ENCODE measurements at regions not wholly inside any gene's neighbourhood (a gene's known extent, or its start where the extent isn't known, plus 50 kb on each side); places are given as distances from the start of the nearest gene placed in this dataset.

DNA sequence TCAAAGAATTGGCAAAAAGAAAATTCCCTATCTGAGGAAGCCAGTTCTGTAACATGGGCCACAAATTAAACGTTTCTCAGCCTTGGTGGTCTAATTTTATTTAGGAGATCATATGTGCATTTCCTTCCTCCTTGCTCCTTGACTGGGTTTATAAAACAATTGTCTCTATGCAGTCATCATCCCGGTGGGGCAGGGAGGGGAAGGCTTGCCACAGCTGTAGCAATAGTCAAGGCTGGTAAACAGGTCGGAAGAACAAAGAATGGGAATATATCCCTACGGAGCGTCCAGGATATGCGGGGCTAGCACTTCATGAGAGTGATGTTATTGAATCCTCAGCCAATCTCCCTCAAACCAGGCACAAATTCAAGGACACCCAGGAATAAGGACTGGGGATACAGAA is 143.8 kb downstream of the RNF152 start:
- Histone ChIP-seq H3K56ac (ENCODE audit: insufficient read length, low read depth, low read length) (no peak overlapping the region), H4K5ac (ENCODE audit: insufficient read length, low read depth, low read length) (no peak overlapping the region), H3K9ac (ENCODE audit: extremely low read depth, insufficient read length, low read length) (no peak overlapping the region), H3T11ph (ENCODE audit: low read length) (no peak overlapping the region), H3K14ac (ENCODE audit: insufficient read depth, low read length) (no peak overlapping the region), H3K79me1 (ENCODE audit: insufficient read depth, low read depth, low read length, poor library complexity, severe bottlenecking) (no peaks in the 10 kb centered on the region), H3K4ac (ENCODE audit: low read depth, low read length) (no peak overlapping the region), H3K4me2 (ENCODE audit: insufficient read depth, insufficient read length, low read length) (no peak overlapping the region), H3K27ac (ENCODE audit: insufficient read length, low read depth, low read length) (no peak overlapping the region), H3K23me2 (ENCODE audit: insufficient read length, low read depth, low read length, poor library complexity, severe bottlenecking) (no peaks in the 10 kb centered on the region), H2AK5ac (ENCODE audit: insufficient read length, low read length) (no peak overlapping the region), H2BK12ac (ENCODE audit: insufficient read length, low read depth, low read length) (no peak overlapping the region), H3K18ac (ENCODE audit: insufficient read length, low read depth, low read length) (no peak overlapping the region), H3K4me1 (ENCODE audit: insufficient read depth, low read length) (peaks cover 2% of the 10 kb centered on the region; the same call in 1 of the 2 replicates), H2BK20ac (ENCODE audit: low read depth, low read length, poor library complexity, severe bottlenecking) (no peak overlapping the region), H2BK120ac (ENCODE audit: low read depth, low read length, poor library complexity, severe bottlenecking) (no peak overlapping the region), H2BK5ac (ENCODE audit: insufficient read length, low read length) (no peak overlapping the region), H2BK15ac (ENCODE audit: low read depth, low read length) (no peak overlapping the region), H4K8ac (replicated peaks; ENCODE audit: insufficient read length, low read depth, low read length) (no peak overlapping the region), H3K9me3 (ENCODE audit: control insufficient read depth, low read depth, low read length) (no peaks in the 10 kb centered on the region), H4K20me1 (ENCODE audit: control insufficient read depth, insufficient read depth, insufficient read length) (no peaks in the 10 kb centered on the region), H2AFZ (ENCODE audit: low read length) (no peak overlapping the region), H3K79me2 (ENCODE audit: insufficient read depth, low read length) (no peaks in the 10 kb centered on the region), H3K27me3 (ENCODE audit: insufficient read depth, low read length) (no peaks in the 10 kb centered on the region; the same call in 1 of the 2 replicates), H3K23ac (ENCODE audit: insufficient read length, low read depth, low read length) (no peak overlapping the region), H4K91ac (ENCODE audit: insufficient read length, low read depth, low read length) (no peak overlapping the region)
- peaks cover 10 to 17% of the 10 kb centered on the region in 2 experiments for H3K4me1 Mint-ChIP-seq
- H3K36me3 Mint-ChIP-seq (ENCODE audit: insufficient read depth in 1 of 3, low read depth in 3 of 3): no peaks in the 10 kb centered on the region
- TF ChIP-seq, protein P1, sequence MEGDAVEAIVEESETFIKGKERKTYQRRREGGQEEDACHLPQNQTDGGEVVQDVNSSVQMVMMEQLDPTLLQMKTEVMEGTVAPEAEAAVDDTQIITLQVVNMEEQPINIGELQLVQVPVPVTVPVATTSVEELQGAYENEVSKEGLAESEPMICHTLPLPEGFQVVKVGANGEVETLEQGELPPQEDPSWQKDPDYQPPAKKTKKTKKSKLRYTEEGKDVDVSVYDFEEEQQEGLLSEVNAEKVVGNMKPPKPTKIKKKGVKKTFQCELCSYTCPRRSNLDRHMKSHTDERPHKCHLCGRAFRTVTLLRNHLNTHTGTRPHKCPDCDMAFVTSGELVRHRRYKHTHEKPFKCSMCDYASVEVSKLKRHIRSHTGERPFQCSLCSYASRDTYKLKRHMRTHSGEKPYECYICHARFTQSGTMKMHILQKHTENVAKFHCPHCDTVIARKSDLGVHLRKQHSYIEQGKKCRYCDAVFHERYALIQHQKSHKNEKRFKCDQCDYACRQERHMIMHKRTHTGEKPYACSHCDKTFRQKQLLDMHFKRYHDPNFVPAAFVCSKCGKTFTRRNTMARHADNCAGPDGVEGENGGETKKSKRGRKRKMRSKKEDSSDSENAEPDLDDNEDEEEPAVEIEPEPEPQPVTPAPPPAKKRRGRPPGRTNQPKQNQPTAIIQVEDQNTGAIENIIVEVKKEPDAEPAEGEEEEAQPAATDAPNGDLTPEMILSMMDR (conservative IDR thresholded peaks at IDR 0.05): no peak
- no CpG with 5 or more reads among the region's 6 CpGs for WGBS (ENCODE audit: extremely low coverage, insufficient read length, low lambda C conversion rate)
- H3K27me3 Mint-ChIP-seq (ENCODE audit: low read depth): no peaks in the 10 kb centered on the region; the same call in 1 of the 2 replicates
- DNase-seq: no peak
- no peak overlapping the region for H3K4me3 Mint-ChIP-seq
- H3K27ac Mint-ChIP-seq: no peak overlapping the region
- no peaks in the 10 kb centered on the region for H3K9me3 Mint-ChIP-seq
